ENCODE measurements at regions not wholly inside any gene's neighbourhood (a gene's known extent, or its start where the extent isn't known, plus 50 kb on each side); places are given as distances from the start of the nearest gene placed in this dataset.

DNA sequence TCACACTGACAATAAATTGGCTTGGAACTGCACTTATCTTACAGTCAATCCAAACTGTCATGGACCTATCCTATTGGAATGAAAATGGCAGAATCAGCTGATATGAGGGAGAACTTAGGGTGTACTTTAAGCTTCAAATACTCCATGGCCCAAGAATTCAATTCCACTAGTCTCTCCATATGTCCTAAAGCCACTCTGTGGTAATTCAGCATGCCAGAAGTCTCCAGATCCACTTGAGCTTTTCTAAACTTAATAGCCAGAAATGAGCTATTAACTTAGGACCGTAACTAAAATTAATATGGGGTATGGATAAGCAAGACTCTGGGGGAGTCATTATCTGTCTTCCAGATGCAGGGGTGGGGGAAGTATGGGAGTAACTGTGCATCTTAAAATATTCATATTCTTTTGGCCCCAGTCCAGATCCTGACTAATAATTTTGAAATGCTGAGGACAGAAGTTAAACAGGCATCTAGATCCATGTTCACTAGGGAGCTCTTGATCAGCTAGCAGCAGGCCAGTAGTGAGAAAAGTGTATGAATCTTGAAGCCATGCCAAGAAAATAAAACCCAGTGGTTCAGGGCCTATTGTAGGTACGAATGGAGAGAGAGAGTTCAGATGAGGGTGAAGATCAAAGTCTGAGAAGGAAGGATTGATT is 167.6 kb downstream of the DKK2 start:
- TF ChIP-seq, protein P1, sequence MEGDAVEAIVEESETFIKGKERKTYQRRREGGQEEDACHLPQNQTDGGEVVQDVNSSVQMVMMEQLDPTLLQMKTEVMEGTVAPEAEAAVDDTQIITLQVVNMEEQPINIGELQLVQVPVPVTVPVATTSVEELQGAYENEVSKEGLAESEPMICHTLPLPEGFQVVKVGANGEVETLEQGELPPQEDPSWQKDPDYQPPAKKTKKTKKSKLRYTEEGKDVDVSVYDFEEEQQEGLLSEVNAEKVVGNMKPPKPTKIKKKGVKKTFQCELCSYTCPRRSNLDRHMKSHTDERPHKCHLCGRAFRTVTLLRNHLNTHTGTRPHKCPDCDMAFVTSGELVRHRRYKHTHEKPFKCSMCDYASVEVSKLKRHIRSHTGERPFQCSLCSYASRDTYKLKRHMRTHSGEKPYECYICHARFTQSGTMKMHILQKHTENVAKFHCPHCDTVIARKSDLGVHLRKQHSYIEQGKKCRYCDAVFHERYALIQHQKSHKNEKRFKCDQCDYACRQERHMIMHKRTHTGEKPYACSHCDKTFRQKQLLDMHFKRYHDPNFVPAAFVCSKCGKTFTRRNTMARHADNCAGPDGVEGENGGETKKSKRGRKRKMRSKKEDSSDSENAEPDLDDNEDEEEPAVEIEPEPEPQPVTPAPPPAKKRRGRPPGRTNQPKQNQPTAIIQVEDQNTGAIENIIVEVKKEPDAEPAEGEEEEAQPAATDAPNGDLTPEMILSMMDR (conservative IDR thresholded peaks at IDR 0.05; ENCODE audit: low read depth in 2 of 2): no peak
- TF ChIP-seq, protein P2, sequence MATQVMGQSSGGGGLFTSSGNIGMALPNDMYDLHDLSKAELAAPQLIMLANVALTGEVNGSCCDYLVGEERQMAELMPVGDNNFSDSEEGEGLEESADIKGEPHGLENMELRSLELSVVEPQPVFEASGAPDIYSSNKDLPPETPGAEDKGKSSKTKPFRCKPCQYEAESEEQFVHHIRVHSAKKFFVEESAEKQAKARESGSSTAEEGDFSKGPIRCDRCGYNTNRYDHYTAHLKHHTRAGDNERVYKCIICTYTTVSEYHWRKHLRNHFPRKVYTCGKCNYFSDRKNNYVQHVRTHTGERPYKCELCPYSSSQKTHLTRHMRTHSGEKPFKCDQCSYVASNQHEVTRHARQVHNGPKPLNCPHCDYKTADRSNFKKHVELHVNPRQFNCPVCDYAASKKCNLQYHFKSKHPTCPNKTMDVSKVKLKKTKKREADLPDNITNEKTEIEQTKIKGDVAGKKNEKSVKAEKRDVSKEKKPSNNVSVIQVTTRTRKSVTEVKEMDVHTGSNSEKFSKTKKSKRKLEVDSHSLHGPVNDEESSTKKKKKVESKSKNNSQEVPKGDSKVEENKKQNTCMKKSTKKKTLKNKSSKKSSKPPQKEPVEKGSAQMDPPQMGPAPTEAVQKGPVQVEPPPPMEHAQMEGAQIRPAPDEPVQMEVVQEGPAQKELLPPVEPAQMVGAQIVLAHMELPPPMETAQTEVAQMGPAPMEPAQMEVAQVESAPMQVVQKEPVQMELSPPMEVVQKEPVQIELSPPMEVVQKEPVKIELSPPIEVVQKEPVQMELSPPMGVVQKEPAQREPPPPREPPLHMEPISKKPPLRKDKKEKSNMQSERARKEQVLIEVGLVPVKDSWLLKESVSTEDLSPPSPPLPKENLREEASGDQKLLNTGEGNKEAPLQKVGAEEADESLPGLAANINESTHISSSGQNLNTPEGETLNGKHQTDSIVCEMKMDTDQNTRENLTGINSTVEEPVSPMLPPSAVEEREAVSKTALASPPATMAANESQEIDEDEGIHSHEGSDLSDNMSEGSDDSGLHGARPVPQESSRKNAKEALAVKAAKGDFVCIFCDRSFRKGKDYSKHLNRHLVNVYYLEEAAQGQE (IDR thresholded peaks at IDR 0.05; ENCODE audit: unreplicated experiment): no peak
- TF ChIP-seq POLR2AphosphoS5 (IDR thresholded peaks at IDR 0.05; ENCODE audit: low read depth) (no peak), EZH2phosphoT487 (IDR thresholded peaks at IDR 0.05; ENCODE audit: unreplicated experiment) (no peak), EZH2 (IDR thresholded peaks at IDR 0.05; ENCODE audit: low read depth, unreplicated experiment) (no peak), JUNB (IDR thresholded peaks at IDR 0.05; ENCODE audit: unreplicated experiment) (no peak), CREB1 (CRISPR knock-in tag; IDR thresholded peaks at IDR 0.05; ENCODE audit: low read depth) (no peak), STAT1 (IDR thresholded peaks at IDR 0.05; ENCODE audit: unreplicated experiment) (no peak)

All from GM23338 (cell line).